IMR-90 (cell line): ENCODE measurements at regions not wholly inside any gene's neighbourhood (a gene's known extent, or its start where the extent isn't known, plus 50 kb on each side); places are given as distances from the start of the nearest gene placed in this dataset.

Experiments
- CEBPB ChIP-seq: IDR thresholded peaks from 2 replicates; pipeline ENCODE4 v1.6.1; 2012; ENCODE audit warnings: low read depth, low read length, improper control_type of control experiment
- FOS ChIP-seq: fragments of 150-350 bp; IDR thresholded peaks from 2 replicates; pipeline ENCODE4 v1.6.1; 2016; ENCODE audit warnings: low read depth, low read length
- MAFK ChIP-seq: IDR thresholded peaks from 2 replicates; pipeline ENCODE4 v1.6.1; 2012; ENCODE audit warnings: low read depth, low read length, improper control_type of control experiment
- NFE2L2 ChIP-seq: fragments of 150-350 bp; IDR thresholded peaks from 2 replicates; pipeline ENCODE4 v1.6.1; 2016; ENCODE audit warnings: low read depth, mild to moderate bottlenecking, low read length
- POLR2A ChIP-seq: IDR thresholded peaks from 2 replicates; pipeline ENCODE4 v1.6.1; 2012; ENCODE audit warnings: mild to moderate bottlenecking, low read depth, low read length
- RAD21 ChIP-seq: IDR thresholded peaks from 2 replicates; pipeline ENCODE4 v1.6.1; 2012; ENCODE audit warnings: low read length, improper control_type of control experiment
- RFX5 ChIP-seq: IDR thresholded peaks from 2 replicates; pipeline ENCODE4 v1.8.0; 2012; ENCODE audit warnings: low read depth, mild to moderate bottlenecking, low read length, moderate library complexity
- SMC3 ChIP-seq: fragments of 150-350 bp; IDR thresholded peaks from 2 replicates; pipeline ENCODE4 v1.6.1; 2016; ENCODE audit warnings: low read depth, mild to moderate bottlenecking, antibody characterized with exemption, low read length, moderate library complexity
- TF ChIP-seq, protein P1 (sequence below): conservative IDR thresholded peaks from 2 replicates; pipeline ENCODE4 v1.5.1; 2012; ENCODE audit warnings: mild to moderate bottlenecking, low read depth, low read length, improper control_type of control experiment

DNA sequence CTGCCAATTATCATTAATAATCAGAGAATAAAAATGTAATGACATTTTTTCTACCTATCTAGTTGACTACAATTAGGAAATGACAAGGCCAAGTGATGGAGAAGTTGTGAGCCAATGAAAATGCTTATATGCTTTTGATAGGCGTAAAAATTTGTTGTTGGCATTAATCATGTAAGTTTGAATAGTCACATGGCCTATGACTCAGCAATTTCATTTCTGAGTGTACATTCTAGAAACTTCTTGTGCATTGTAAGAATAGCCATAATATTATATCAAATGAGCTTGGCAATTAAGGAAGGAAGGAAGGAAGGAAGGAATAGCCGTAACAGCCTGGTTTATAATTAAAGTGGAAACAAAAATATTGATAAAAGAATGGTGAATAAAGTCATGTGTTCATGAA, 179.9 kb downstream of the PTH2R start:
- no peak for TF ChIP-seq POLR2A
- TF ChIP-seq, protein P1, sequence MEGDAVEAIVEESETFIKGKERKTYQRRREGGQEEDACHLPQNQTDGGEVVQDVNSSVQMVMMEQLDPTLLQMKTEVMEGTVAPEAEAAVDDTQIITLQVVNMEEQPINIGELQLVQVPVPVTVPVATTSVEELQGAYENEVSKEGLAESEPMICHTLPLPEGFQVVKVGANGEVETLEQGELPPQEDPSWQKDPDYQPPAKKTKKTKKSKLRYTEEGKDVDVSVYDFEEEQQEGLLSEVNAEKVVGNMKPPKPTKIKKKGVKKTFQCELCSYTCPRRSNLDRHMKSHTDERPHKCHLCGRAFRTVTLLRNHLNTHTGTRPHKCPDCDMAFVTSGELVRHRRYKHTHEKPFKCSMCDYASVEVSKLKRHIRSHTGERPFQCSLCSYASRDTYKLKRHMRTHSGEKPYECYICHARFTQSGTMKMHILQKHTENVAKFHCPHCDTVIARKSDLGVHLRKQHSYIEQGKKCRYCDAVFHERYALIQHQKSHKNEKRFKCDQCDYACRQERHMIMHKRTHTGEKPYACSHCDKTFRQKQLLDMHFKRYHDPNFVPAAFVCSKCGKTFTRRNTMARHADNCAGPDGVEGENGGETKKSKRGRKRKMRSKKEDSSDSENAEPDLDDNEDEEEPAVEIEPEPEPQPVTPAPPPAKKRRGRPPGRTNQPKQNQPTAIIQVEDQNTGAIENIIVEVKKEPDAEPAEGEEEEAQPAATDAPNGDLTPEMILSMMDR: no peak
- TF ChIP-seq NFE2L2: peak; percentile 87
- TF ChIP-seq SMC3: no peak
- TF ChIP-seq RFX5: no peak
- TF ChIP-seq RAD21: no peak
- no peak for TF ChIP-seq CEBPB
- TF ChIP-seq FOS: no peak
- TF ChIP-seq MAFK: peak; percentile 32; the same call in 1 of the 2 replicates
